KMS-11 (cell line): ENCODE measurements at regions not wholly inside any gene's neighbourhood (a gene's known extent, or its start where the extent isn't known, plus 50 kb on each side); places are given as distances from the start of the nearest gene placed in this dataset.

Source experiments
- H2AFZ ChIP-seq: fragments of 200-600 bp; sonication (generic); 2 replicates; pipeline ENCODE4 v1.6.1; 2016; ENCODE audit warnings: antibody characterized with exemption, mixed run types, low read depth
- H3K27ac ChIP-seq: fragments of 200-600 bp; sonication (generic); 2 replicates; pipeline ENCODE4 v1.6.1; 2016; ENCODE audit warnings: mild to moderate bottlenecking, mixed run types
- H3K27me3 ChIP-seq: fragments of 200-600 bp; sonication (generic); 2 replicates; pipeline ENCODE4 v1.6.1; 2017; ENCODE audit warnings: mild to moderate bottlenecking, low read depth, mixed run types, moderate library complexity; ENCODE audit not compliant: insufficient read depth
- H3K36me3 ChIP-seq: fragments of 200-600 bp; sonication (generic); 2 replicates; pipeline ENCODE4 v1.6.1; 2017; ENCODE audit warnings: mild to moderate bottlenecking, mixed run types; ENCODE audit not compliant: insufficient read depth
- H3K4me1 ChIP-seq: fragments of 200-600 bp; sonication (generic); 2 replicates; pipeline ENCODE4 v1.6.1; 2016; ENCODE audit warnings: mild to moderate bottlenecking, low read depth, mixed run types; ENCODE audit not compliant: poor library complexity, severe bottlenecking
- H3K4me2 ChIP-seq: fragments of 200-600 bp; sonication (generic); 2 replicates; pipeline ENCODE4 v1.7.0; 2016; ENCODE audit warnings: mild to moderate bottlenecking, mixed run types
- H3K4me3 ChIP-seq: fragments of 200-600 bp; sonication (generic); IDR thresholded peaks from 2 replicates; pipeline ENCODE4 v1.6.1; 2017; ENCODE audit warnings: low read depth, low read length, mixed read lengths; ENCODE audit not compliant: insufficient read depth
- H3K79me2 ChIP-seq: fragments of 200-600 bp; sonication (generic); 2 replicates; pipeline ENCODE4 v1.6.1; 2016; ENCODE audit warnings: low read depth, mixed run types; ENCODE audit not compliant: insufficient read depth
- H3K9ac ChIP-seq: fragments of 200-600 bp; sonication (generic); 2 replicates; pipeline ENCODE4 v1.6.1; 2016; ENCODE audit warnings: mild to moderate bottlenecking, mixed run types
- H4K20me1 ChIP-seq: fragments of 200-600 bp; sonication (generic); 2 replicates; pipeline ENCODE4 v1.6.1; 2016; ENCODE audit warnings: mild to moderate bottlenecking, mixed run types; ENCODE audit not compliant: insufficient read depth
- TF ChIP-seq, protein P1 (sequence below): fragments of 200-600 bp; sonication (generic); conservative IDR thresholded peaks from 2 replicates; pipeline ENCODE4 v1.6.1; 2017; ENCODE audit warnings: low read depth, mild to moderate bottlenecking, antibody characterized with exemption, low read length, moderate library complexity, mixed read lengths

DNA sequence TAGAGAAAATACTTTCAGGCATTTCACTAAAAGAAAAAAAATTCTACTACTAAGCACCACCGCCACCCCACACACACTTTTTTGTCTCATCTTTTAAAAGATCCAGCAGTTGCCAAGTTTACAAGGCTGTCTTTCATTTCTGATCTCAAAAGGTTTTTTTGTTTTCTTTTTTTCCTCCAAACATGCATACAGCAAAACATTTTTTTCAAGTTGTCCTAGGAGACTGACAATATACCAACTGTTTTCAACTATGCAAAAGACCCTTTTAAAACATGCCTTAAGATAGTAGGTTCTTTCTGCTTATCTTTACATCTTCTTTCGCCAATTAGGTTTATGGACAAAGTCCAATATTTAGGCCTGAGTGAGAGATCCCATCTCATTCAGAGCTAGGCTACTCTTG is 65.2 kb downstream of the HMHB1 start:
- Histone ChIP-seq H4K20me1 (no peaks in the 10 kb centered on the region), H3K36me3 (no peaks in the 10 kb centered on the region), H3K4me1 (peaks cover 21% of the 10 kb centered on the region), H3K4me2 (no peak overlapping the region), H3K4me3 (no peak overlapping the region), H3K27ac (no peak overlapping the region), H2AFZ (no peak overlapping the region), H3K27me3 (no peaks in the 10 kb centered on the region), H3K79me2 (no peaks in the 10 kb centered on the region), H3K9ac (no peak overlapping the region)
- TF ChIP-seq, protein P1, sequence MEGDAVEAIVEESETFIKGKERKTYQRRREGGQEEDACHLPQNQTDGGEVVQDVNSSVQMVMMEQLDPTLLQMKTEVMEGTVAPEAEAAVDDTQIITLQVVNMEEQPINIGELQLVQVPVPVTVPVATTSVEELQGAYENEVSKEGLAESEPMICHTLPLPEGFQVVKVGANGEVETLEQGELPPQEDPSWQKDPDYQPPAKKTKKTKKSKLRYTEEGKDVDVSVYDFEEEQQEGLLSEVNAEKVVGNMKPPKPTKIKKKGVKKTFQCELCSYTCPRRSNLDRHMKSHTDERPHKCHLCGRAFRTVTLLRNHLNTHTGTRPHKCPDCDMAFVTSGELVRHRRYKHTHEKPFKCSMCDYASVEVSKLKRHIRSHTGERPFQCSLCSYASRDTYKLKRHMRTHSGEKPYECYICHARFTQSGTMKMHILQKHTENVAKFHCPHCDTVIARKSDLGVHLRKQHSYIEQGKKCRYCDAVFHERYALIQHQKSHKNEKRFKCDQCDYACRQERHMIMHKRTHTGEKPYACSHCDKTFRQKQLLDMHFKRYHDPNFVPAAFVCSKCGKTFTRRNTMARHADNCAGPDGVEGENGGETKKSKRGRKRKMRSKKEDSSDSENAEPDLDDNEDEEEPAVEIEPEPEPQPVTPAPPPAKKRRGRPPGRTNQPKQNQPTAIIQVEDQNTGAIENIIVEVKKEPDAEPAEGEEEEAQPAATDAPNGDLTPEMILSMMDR, result no peak

DNA sequence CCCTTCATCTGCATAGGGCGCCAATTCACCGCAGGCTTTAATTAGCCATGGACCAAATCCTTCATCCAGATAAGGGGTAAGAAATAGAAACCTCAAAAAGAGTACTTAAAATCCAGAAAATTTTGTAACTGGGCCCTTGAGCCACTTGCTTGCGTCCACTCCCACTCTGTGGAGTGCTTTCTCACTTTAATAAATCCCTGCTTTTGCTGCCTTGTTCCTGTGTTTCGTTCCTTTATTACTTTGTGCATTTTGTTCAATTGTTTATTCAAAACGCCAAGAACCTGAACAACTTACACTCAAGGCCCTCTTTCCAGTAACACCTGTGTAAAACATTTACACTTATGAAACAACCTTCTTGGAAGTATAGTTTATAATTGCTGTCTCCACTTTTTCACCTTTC is 66.5 kb downstream of the HMHB1 start:
- Histone ChIP-seq H3K27ac (no peak overlapping the region), H2AFZ (no peak overlapping the region), H3K27me3 (no peaks in the 10 kb centered on the region), H3K79me2 (no peaks in the 10 kb centered on the region), H4K20me1 (no peaks in the 10 kb centered on the region), H3K9ac (no peak overlapping the region), H3K4me1 (peaks cover 25% of the 10 kb centered on the region), H3K4me3 (no peak overlapping the region), H3K36me3 (no peaks in the 10 kb centered on the region), H3K4me2 (no peak overlapping the region)
- TF ChIP-seq, protein P1, result no peak

DNA sequence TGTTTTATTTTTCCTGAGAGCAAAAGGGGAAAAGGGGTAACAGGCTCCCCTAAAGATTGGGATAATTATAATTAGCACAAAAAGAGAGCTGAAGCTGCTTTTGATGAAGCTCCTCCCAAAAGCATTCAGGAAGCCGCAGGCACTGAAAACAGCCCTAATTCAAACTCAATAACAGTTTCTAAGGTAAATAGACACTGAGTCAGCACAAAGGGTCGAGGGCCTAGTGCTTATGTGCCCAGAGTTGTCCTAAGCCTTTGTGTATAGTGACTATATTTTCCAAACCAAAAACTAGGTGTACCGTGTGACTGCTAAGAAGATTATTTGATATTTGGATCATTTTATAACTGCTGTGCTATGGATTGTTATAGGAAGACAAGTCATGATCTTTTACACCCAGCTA is 67.7 kb downstream of the HMHB1 start:
- no peaks in the 10 kb centered on the region for H4K20me1 ChIP-seq
- no peaks in the 10 kb centered on the region for H3K79me2 ChIP-seq
- H3K36me3 ChIP-seq, result no peaks in the 10 kb centered on the region
- H3K4me3 ChIP-seq, result no peak overlapping the region
- H3K4me2 ChIP-seq, result no peak overlapping the region
- TF ChIP-seq, protein P1, result no peak
- no peak overlapping the region for H3K9ac ChIP-seq
- no peak overlapping the region for H2AFZ ChIP-seq
- H3K27ac ChIP-seq, result no peak overlapping the region
- H3K27me3 ChIP-seq, result no peaks in the 10 kb centered on the region
- peaks cover 22% of the 10 kb centered on the region for H3K4me1 ChIP-seq

DNA sequence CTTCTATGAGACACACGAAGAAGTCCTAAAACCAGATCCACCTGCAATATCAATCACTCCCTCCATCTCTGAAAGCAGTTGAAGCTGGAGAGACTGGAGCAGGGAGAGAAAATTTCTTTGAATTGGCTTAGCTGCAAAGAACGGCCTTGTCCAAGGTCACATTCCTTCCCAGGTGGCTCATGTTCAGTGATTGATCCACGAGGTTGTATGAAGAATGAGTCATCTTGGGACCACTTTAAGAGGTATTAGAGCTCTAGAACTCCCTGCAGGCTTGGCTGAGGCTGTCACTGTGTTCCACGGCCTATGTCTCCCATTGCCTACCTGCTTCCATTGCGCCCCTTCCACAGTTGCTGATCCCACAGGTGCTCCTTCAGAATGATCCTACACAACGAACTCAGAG is 68.2 kb downstream of the HMHB1 start:
- H3K27ac ChIP-seq, result no peak overlapping the region
- no peak overlapping the region for H3K4me3 ChIP-seq
- H3K4me1 ChIP-seq, result peaks cover 22% of the 10 kb centered on the region
- no peak overlapping the region for H3K9ac ChIP-seq
- H3K27me3 ChIP-seq, result no peaks in the 10 kb centered on the region
- no peak overlapping the region for H3K4me2 ChIP-seq
- no peaks in the 10 kb centered on the region for H4K20me1 ChIP-seq
- no peak overlapping the region for H2AFZ ChIP-seq
- no peaks in the 10 kb centered on the region for H3K79me2 ChIP-seq
- TF ChIP-seq, protein P1, result no peak
- H3K36me3 ChIP-seq, result no peaks in the 10 kb centered on the region
